HUES48 (cell line): ENCODE measurements at regions not wholly inside any gene's neighbourhood (a gene's known extent, or its start where the extent isn't known, plus 50 kb on each side); places are given as distances from the start of the nearest gene placed in this dataset.

Experiments used
- H3K27ac ChIP-seq: one replicate; pipeline ENCODE4 v1.7.0; 2013; ENCODE audit warnings: low read depth, low read length, inconsistent platforms
- H3K27me3 ChIP-seq: 2 replicates; pipeline ENCODE4 v1.6.1; 2013; ENCODE audit warnings: mild to moderate bottlenecking, low read length; ENCODE audit not compliant: control insufficient read depth, insufficient read depth
- H3K36me3 ChIP-seq: 2 replicates; pipeline ENCODE4 v1.6.1; 2013; ENCODE audit warnings: low read length; ENCODE audit not compliant: control insufficient read depth, insufficient read depth
- H3K4me1 ChIP-seq: 2 replicates; pipeline ENCODE4 v1.6.1; 2013; ENCODE audit warnings: mild to moderate bottlenecking, low read length; ENCODE audit not compliant: control insufficient read depth, insufficient read depth
- H3K4me3 ChIP-seq: 2 replicates; pipeline ENCODE4 v1.5.1; 2013; ENCODE audit warnings: mild to moderate bottlenecking, low read depth, low read length
- H3K9ac ChIP-seq: 2 replicates; pipeline ENCODE4 v1.6.1; 2013; ENCODE audit warnings: mild to moderate bottlenecking, low read depth, low read length, moderate library complexity
- H3K9me3 ChIP-seq: 2 replicates; pipeline ENCODE4 v1.6.1; 2013; ENCODE audit warnings: low read length; ENCODE audit not compliant: control insufficient read depth, insufficient read depth

DNA sequence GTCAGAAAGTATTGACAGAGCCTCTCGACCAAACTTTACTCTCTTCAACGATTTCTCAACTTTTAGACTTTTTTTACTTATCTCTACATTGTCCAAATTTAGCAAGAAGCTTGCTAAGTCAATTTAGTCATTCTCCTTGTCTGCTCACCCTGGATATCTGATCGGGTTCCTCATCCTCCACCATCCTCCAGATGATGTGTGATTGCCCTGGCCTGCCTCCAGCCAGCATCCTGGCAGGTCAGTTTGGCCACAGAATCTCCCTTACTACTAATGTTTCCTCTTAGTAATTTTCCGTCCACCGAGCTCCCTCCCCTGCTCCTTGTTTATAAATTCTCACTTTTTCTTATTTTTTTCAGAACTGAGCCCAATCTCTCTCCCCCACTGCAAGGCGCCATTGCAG lies 167.9 kb upstream of the ZFP42 start:
- no peaks in the 10 kb centered on the region for H3K36me3 ChIP-seq

DNA sequence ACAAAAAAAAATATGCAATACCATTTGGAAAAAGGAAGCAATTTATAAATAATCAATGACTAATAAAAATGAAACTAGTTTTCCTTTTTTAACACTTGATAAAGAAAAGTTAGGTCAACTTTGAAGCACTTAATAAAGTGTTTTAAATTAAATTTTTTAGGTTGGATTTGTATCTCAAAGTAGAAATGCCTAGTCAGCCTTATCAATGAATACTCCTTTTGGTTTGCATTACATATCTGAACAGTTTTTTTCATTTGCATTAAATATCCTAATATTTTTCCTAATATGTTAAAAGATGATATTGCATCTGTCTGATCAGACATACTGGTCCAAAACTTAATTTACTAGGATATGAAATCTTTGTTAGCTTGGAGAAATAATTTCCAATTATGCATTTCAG lies 155.8 kb upstream of the ZFP42 start:
- Histone ChIP-seq H3K4me3 (no peak overlapping the region), H3K9me3 (no peaks in the 10 kb centered on the region), H3K27me3 (no peaks in the 10 kb centered on the region), H3K36me3 (no peaks in the 10 kb centered on the region), H3K27ac (no peak overlapping the region), H3K9ac (no peak overlapping the region), H3K4me1 (no peaks in the 10 kb centered on the region)

More for the DNA sequence above, 167.9 kb upstream of the ZFP42 start:
- Histone ChIP-seq H3K9me3 (no peaks in the 10 kb centered on the region), H3K27ac (no peak overlapping the region), H3K4me3 (no peak overlapping the region), H3K27me3 (no peaks in the 10 kb centered on the region), H3K9ac (no peak overlapping the region), H3K4me1 (no peaks in the 10 kb centered on the region)

DNA sequence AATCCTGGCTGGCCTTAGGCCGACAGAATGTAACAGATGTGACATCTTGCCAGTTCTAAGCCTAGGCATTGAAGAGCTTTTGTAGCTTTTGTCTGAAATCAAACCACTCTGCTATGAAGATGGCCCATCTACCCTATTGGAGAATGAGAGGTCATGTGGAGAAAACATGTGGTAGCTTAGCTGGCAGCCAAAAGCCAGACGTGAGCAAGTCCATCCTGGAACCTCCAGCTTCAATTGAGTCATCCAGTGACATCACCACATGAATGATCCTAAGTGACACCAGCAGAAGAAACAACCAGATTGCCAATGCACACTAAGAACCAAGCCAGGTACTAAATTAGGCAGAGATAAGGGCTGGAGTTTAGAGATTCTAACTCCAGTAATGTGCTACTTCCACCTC lies 154.8 kb upstream of the ZFP42 start:
- Histone ChIP-seq H3K27ac (no peak overlapping the region), H3K27me3 (no peaks in the 10 kb centered on the region), H3K36me3 (no peaks in the 10 kb centered on the region), H3K4me1 (no peaks in the 10 kb centered on the region), H3K9me3 (no peaks in the 10 kb centered on the region), H3K4me3 (no peak overlapping the region), H3K9ac (no peak overlapping the region)

DNA sequence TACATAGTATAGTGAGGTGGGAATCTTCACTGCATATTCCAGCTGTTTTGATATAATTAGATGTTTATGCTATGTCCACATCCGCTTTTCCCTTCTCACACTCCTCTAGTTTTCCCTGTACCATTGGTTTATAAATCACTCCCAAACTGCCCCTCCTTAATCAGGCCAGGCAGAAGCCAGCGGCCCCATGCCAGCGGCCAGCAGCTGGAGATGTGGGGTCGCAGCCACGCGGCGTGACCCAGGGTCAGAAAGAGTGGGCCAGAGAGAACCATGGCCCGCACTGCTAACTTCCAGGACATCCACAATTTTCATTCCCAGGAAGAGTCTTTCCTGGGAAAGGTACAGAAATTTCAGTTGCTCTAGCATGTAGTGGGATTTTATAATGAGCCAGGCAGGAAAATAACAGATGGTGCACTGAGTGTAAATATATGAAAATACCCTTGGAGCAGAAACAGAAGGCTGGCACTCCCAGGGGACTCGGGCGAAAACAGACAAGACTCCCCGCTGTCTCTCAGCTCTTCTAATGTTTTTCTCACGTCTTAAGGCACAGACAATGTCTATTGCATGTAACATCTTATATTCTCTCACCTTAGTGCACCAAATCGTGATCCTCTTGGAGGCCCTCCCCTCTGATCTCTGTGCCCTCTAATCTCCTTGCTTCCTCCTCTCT lies 145.9 kb upstream of the ZFP42 start:
- H3K4me1 ChIP-seq, result no peaks in the 10 kb centered on the region
- no peak overlapping the region for H3K4me3 ChIP-seq
- no peaks in the 10 kb centered on the region for H3K36me3 ChIP-seq
- H3K27ac ChIP-seq, result no peak overlapping the region
- no peaks in the 10 kb centered on the region for H3K27me3 ChIP-seq
- H3K9me3 ChIP-seq, result no peaks in the 10 kb centered on the region
- no peak overlapping the region for H3K9ac ChIP-seq

DNA sequence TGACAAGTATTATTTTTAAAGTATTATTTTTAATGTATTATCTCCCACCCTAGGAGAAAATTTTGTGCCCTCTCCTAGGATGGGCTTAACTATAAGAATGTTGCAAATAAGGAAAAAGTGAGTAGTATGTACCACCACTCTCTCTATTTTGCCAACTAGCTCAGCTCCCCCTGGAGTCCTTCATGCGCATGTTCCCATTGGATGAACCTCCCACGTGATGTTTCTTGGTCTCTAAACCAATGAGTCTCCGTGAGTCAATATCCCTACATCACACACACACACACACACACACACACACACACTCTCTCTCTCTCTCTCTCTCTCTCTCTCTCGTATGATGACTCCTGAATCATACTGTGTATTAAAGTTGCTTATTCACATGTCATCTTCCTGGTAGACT lies 129.7 kb upstream of the ZFP42 start:
- peaks cover 20% of the 10 kb centered on the region for H3K9me3 ChIP-seq
- H3K27ac ChIP-seq, result no peak overlapping the region
- H3K9ac ChIP-seq, result no peak overlapping the region
- no peaks in the 10 kb centered on the region for H3K27me3 ChIP-seq
- H3K4me1 ChIP-seq, result no peaks in the 10 kb centered on the region
- no peak overlapping the region for H3K4me3 ChIP-seq
- no peaks in the 10 kb centered on the region for H3K36me3 ChIP-seq

DNA sequence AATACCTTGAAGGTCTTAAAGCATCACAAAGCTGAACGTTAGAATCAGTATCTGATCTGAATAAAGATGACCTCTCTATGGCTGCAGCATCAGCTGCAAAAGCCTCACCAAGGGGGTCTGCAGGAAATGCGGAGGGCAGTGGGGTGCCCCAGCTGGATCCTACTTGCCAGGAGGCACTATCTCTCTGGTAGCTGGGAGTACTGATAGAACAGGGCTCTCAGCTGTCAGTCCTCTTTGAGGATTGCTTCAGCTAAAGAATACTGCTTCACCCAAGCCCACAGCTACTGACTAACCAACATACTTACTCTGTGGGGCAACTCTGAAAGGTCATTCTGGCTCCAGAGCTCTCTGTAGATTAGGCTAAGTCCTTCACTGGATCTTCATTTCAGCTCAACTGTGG lies 112.5 kb upstream of the ZFP42 start:
- Histone ChIP-seq H3K27ac (no peak overlapping the region), H3K36me3 (no peaks in the 10 kb centered on the region), H3K9me3 (no peaks in the 10 kb centered on the region), H3K4me1 (peaks cover 19% of the 10 kb centered on the region), H3K27me3 (no peaks in the 10 kb centered on the region), H3K4me3 (no peak overlapping the region), H3K9ac (no peak overlapping the region)

DNA sequence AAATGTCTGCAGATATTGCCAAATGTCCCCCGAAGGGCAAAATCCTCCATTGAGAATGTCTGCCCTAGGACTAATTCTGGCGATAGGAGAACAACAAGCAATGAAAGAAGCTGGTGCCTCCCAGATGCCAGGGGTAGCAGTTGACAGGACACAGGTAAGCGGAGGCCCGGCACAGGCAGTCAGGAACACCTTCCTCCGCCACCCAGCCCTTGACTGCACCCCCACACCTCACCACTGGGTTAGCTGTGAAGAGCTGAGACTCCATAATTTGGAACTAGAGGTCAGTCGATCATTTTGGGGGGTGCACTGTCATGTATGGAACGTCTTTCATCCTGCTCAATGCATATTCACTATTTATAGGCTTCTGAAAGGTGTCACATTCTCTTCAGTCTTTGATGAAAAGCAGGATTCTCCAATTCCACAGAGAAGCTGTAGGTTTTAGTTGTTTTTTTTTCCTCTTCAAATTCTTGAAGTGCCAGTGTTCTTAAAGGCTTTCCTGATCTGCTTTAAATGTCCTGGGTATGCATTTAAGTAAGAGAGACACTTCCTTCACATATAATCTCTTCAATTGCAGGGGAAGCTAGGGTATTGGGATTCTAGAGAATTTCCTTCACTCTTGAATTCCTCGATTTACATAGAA lies 111.6 kb upstream of the ZFP42 start:
- H3K9ac ChIP-seq, result no peak overlapping the region
- H3K4me3 ChIP-seq, result no peak overlapping the region
- H3K27ac ChIP-seq, result no peak overlapping the region
- H3K36me3 ChIP-seq, result no peaks in the 10 kb centered on the region
- H3K9me3 ChIP-seq, result no peaks in the 10 kb centered on the region
- peaks cover 19% of the 10 kb centered on the region for H3K4me1 ChIP-seq
- H3K27me3 ChIP-seq, result no peaks in the 10 kb centered on the region

DNA sequence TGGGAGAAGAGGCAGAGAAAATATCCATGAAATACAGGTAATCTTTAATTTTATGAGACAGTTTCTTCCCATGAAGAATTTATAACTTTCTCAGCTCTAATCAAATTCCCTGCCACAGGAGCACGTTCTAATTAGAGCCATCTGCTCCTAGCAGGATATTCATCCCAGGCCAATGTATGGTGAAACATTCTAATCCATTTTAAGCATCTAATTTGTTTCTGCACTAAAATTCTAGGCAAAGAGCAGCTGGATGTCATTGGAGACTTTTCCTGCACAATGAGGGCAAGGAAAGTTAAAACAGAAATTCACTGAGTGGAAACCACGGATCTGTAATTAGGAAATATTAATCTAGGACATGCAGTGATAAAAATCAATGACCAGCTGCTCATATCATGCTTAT lies 107.7 kb upstream of the ZFP42 start:
- Histone ChIP-seq H3K27ac (no peak overlapping the region), H3K36me3 (no peaks in the 10 kb centered on the region), H3K9ac (no peak overlapping the region), H3K9me3 (no peaks in the 10 kb centered on the region), H3K4me1 (peaks cover 17% of the 10 kb centered on the region), H3K27me3 (no peaks in the 10 kb centered on the region), H3K4me3 (no peak overlapping the region)

DNA sequence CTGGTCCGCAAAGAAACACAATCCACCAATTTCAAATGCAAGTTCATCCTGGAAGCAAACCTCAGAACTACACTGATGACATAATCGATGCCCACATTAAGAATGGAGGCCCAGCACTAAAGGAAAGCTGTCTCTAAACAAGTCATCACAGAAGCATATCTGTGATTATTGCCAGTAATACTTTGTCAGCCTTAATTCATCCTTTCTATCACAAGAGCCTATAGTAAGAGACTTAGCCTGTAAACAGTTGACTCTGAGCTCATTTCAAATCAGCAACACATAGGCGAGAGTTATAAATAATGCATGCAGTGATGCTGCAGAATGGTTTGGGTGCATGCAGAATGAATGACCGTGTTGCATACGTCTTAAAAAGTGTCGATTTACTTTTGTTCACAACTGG lies 105.9 kb upstream of the ZFP42 start:
- no peak overlapping the region for H3K27ac ChIP-seq
- H3K4me3 ChIP-seq, result no peak overlapping the region
- H3K4me1 ChIP-seq, result no peaks in the 10 kb centered on the region; the same call in 1 of the 2 replicates
- no peaks in the 10 kb centered on the region for H3K9me3 ChIP-seq
- H3K36me3 ChIP-seq, result no peaks in the 10 kb centered on the region
- no peak overlapping the region for H3K9ac ChIP-seq
- H3K27me3 ChIP-seq, result no peaks in the 10 kb centered on the region

DNA sequence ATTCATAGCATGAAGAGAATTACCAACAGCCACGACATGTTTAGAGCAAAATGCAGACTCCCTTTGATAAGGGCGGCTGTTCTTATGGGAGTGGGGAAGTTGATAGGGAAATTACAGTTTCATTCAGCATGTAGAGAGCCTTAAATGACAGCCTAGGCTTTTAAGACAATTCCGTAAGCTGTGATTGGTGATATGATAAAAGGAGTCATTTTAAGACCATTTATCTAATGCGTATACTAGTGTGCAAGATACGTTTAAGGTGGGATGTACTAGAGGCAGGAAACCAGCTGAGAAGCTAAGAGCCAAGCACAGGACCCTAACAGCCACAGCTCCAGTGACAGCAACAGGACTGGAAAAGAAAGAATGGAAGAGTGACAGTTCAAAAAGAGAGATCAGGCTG lies 102.2 kb upstream of the ZFP42 start:
- Histone ChIP-seq H3K9ac (no peak overlapping the region), H3K4me1 (no peaks in the 10 kb centered on the region), H3K36me3 (no peaks in the 10 kb centered on the region), H3K9me3 (no peaks in the 10 kb centered on the region), H3K4me3 (no peak overlapping the region), H3K27me3 (no peaks in the 10 kb centered on the region), H3K27ac (no peak overlapping the region)

DNA sequence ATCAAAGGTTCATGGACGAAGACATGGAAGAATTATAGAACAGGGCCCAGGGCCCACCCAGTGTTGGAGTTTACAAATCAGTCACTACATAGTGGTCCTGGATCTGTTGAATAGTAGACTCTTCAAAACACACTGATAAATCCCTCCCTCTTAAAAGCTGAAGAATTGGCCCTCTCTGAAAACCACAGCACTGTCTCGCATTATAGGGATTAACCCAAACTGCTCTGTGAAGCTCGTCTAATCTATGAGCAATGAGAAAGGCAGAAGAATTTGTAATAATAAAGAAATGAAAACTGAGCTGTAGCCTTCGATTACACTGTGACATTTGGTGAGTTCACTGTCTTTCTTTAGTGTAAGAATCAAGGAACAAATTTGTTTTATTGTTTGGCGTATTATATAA lies 92.5 kb upstream of the ZFP42 start:
- no peak overlapping the region for H3K27ac ChIP-seq
- H3K4me1 ChIP-seq, result no peaks in the 10 kb centered on the region
- no peak overlapping the region for H3K9ac ChIP-seq
- no peaks in the 10 kb centered on the region for H3K36me3 ChIP-seq
- H3K4me3 ChIP-seq, result no peak overlapping the region
- 0 out of 2 replicates have a peak, but pooled peaks cover 4% of the 10 kb centered on the region for H3K9me3 ChIP-seq
- H3K27me3 ChIP-seq, result no peaks in the 10 kb centered on the region
